GDM1 (cell line): ENCODE measurements at regions not wholly inside any gene's neighbourhood (a gene's known extent, or its start where the extent isn't known, plus 50 kb on each side); places are given as distances from the start of the nearest gene placed in this dataset.
"Not testable (repeated sequence)": the region's sequence is repeated elsewhere in the genome, so short reads cannot be mapped to it uniquely, and the experiment has no call there.

Experiments
- DNase-seq: peaks from one replicate; lab custom pipeline; 2025; lab: John Stamatoyannopoulos, UW

- DNase-seq: no peak
Measured at GRCh38 chr15:91356083-91356482, 256.0 kb downstream of the SV2B start.

- no peak for DNase-seq
Measured at GRCh38 chr15:91357011-91357410, 257.0 kb downstream of the SV2B start.

GRCh38 chr15:91357486-91357885, 257.4 kb downstream of the SV2B start:
- DNase-seq: no peak

GRCh38 chr15:91358405-91358804, 258.3 kb downstream of the SV2B start:
- DNase-seq: no peak

GRCh38 chr15:91361696-91362095, 261.6 kb downstream of the SV2B start:
- DNase-seq: not testable (repeated sequence)

GRCh38 chr15:91366111-91366510, 266.1 kb downstream of the SV2B start:
- no peak for DNase-seq

- DNase-seq: no peak
Measured at GRCh38 chr15:91368611-91369010, 268.6 kb downstream of the SV2B start.

- DNase-seq: peak; percentile 63
Measured at GRCh38 chr15:91369823-91370222, 269.8 kb downstream of the SV2B start.

- not testable (repeated sequence) for DNase-seq
Measured at GRCh38 chr15:91371345-91371744, 271.3 kb downstream of the SV2B start.

GRCh38 chr15:91374336-91374735, 274.3 kb downstream of the SV2B start:
- DNase-seq: no peak

- no peak for DNase-seq
Measured at GRCh38 chr15:91376038-91376437, 276.0 kb downstream of the SV2B start.

GRCh38 chr15:91380114-91380513, 280.1 kb downstream of the SV2B start:
- DNase-seq: no peak

- DNase-seq: no peak
Measured at GRCh38 chr15:91383532-91383931, 283.5 kb downstream of the SV2B start.

- no peak for DNase-seq
Measured at GRCh38 chr15:91384189-91384730, 284.2 kb downstream of the SV2B start.

GRCh38 chr15:91385311-91385710, 285.3 kb downstream of the SV2B start:
- no peak for DNase-seq

- no peak for DNase-seq
Measured at GRCh38 chr15:91393186-91393585, 293.1 kb downstream of the SV2B start.

GRCh38 chr15:91400481-91400880, 300.4 kb downstream of the SV2B start:
- peak; percentile 29 for DNase-seq

- peak; percentile 47 for DNase-seq
Measured at GRCh38 chr15:91407269-91407889, 307.3 kb downstream of the SV2B start.

- DNase-seq: no peak
Measured at GRCh38 chr15:91408476-91409076, 308.5 kb downstream of the SV2B start.

GRCh38 chr15:91409387-91409786, 309.3 kb downstream of the SV2B start:
- DNase-seq: no peak

- no peak for DNase-seq
Measured at GRCh38 chr15:91411586-91411985, 311.5 kb downstream of the SV2B start.

- no peak for DNase-seq
Measured at GRCh38 chr15:91412138-91412928, 312.3 kb downstream of the SV2B start.

GRCh38 chr15:91413142-91413541, 313.1 kb downstream of the SV2B start:
- DNase-seq: no peak
